HG03103 (cell line): ENCODE measurements at regions not wholly inside any gene's neighbourhood (a gene's known extent, or its start where the extent isn't known, plus 50 kb on each side); places are given as distances from the start of the nearest gene placed in this dataset.

Source experiments
- ATAC-seq: cut with Tn5 transposase; IDR thresholded peaks from one replicate; pipeline ENCODE4 v1.9.1; 2021; ENCODE audit warnings: low read depth; ENCODE audit not compliant: unreplicated experiment

DNA sequence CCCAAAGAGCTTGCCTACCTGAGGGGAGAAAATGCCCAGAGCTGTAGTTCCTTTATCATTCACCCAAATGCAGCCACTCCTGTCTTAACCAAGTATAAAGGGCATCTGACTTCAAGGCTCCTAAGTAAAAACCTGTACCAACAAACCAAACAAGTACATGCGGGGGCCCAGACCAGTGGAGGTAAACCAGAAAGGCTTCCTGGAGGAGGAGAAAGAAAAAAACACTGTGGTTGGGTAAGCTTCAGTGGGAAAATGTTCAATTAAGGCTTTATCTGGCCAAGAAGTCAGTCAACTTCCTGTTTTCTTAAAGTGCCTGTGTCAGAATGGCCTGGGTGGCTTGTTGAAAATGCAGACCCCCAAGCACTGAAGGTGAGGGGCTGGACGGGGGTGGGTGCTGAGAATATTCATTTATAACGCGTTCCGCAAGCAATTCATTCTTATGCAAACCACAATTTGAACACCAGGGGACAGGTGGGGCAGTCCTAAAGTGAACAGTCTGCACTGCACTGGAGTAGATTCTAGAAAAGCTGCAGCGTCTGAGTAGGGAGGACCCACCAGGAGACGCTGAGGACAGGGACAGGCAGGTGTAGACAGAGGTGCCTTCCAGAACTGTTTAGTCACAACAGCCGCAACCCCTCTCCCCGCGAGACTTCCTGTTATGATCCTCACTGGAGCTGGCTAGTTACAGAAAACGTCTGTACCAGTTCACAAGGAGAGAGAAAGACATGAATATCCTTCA, 467.1 kb downstream of the SOX9 start:
- no peak for ATAC-seq

DNA sequence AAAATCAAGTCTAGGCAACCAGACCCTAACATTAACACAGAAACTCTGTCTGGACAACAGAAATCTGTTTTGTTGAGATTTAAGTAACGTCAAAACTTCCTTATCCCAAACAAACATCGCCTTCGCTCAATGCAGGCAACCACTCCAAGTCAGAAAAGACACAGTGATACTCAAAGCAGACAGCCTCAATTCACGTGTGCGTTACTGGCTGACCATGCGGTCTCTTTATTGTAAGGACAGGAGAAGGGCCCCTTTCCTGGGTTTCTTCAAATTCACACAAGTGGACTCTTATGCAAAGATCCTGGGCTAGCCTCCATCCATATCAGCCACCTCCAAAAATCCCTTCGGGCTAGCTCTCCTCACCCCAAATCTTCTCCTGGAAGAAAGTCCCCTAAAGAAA, 467.7 kb downstream of the SOX9 start:
- no peak for ATAC-seq

DNA sequence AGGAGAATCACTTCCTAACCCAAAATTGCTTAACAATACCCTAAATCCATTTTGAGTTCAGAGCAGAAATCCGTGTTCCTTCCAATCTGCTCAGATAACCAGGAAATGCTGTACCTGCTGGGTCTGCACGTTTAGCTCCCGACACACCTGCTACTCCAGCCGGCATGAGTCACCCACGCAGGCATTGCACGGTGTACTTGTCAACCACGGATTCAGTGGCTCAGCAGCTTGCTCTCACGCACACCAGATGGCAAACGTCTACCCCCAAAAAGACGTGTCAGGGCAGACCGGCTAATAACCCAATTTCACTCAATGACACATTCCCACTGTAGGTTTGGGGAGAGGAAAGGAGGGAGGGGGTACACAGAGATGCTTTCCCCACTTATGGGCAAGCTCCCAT, 468.1 kb downstream of the SOX9 start:
- ATAC-seq = no peak

DNA sequence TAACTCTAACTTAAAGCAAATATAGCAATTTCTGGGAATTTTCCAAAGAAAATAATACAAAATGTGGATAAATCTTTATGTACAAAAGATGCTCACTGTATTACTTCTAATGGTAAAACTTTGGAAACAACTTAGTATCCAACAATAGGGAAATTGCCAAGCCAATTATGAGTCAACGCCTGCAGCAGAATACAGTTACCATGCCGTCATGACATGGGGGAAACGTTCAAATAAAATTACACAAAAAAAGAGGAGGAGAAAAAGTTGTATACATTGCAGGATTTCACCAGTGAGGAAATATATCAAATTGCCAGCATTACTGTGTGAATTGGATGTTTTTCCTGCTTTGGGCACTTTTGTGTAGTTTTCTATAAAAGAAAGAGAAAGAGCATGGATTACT, 469.6 kb downstream of the SOX9 start:
- no peak for ATAC-seq

DNA sequence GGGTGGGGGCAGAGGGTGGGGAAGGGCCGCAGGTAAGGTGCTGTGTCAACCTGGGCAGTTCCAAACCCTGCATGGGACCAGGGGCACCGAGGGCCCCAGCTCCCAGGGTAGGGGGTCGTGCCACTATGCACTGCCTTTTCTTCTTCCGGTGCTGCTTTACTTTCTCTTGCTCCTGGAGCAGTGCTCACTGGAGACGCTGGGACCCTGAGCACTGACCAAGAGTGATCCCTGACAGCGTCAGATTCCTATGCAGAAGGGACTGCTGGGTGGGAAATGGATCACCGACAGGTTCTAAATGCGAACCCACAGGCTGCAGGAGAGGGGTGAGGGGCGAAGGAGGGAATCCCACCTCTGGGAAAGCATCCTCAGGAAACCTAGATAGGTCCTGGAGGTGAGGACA, 470.1 kb downstream of the SOX9 start:
- no peak for ATAC-seq

DNA sequence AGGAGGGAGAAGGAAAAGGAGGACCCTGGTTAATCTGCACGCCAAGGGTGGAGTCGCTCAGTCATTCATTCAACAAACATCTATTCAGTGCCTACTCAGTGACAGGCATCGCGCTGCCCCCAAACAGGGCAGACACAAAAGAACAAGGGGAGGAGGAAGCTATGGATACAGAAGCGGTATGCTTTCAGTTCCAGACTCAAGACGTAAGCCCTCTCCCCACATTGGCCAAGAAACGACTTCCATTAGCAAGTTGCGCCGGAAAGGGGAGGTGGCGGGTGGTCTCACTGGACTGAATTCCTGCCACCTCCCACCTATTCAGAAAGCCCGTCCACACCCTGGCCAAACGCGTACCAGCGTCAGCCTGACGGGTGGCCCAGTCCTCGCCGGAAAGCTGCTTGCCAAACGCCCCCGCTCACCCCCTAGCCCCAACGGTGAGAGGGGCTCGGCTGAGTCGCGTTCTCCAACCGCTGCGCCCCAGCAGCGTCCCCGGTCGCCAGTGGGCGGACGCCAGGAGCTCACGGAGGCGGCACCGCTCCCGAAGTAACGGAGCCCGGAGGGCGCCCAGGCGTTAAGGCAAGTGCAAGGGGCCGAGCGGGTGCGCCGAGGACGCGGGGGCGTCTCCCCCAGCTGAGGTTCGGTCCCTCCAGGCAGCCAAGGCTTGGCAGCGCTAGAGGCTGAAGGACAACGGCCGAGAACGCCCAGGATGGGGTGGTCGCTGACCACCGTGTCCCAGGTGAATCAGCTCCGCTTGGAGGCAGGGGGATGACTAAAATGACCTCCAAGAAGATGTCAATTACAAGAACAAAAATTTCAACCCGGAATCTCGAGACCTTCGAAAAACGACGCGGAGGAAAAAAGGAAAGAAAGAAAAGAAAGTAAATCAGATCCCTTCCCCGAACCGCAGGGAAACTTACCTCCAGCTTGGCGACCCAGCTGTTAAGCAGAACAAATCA, 470.7 kb downstream of the SOX9 start:
- ATAC-seq = no peak

DNA sequence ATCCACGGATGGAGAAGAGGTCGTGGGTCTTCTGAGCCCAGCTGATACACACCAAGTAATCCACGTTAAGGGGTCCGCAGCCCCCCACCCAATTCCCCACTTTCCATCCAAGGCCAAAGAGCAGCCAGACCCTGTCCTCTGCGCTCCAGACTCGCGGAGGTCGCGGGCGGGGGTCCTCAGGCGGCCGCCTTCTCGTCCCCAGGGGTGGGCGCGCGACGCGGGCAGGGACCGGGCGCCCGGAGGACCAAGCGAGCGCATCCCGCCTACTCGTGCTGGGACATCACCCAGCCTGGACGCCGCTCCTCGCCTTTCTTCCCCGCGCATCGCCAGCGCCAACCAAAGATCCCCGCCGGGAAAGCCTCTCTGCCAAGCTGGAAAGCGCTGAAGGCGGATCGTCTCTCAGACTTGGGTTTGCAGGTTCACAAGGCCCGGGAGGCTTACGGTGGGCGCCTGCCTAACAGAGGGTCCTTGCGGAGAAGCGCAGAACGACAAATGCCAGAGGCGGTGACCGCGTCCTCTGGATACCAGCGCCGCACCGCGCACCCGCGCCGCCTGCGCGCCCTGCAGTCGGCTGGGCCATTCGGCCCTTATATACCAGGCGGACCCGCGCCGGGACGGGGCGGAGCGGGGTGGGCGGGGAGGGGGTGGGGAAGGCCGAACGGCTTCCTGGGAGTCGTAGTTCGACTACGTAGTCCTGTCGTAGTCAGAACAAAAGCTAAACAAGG, 471.6 kb downstream of the SOX9 start:
- ATAC-seq = no peak

DNA sequence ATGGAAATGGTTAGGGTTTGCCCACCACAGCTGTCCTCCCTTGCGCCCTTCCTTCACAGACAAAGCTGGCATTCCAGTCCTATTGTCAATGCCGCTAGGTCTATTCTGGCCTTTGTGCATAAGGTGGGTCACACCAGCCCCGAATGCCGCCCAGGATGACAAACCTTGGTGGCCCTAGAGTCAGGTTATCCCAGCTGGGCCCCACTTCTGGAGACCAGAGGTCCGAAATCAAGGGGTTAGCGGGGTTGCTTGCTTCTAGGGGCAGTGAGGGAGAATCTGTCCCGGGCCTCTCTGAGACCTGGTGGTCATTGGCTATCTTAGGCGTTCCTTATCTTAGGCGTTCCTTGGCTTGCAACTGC, 472.1 kb downstream of the SOX9 start:
- ATAC-seq = no peak

DNA sequence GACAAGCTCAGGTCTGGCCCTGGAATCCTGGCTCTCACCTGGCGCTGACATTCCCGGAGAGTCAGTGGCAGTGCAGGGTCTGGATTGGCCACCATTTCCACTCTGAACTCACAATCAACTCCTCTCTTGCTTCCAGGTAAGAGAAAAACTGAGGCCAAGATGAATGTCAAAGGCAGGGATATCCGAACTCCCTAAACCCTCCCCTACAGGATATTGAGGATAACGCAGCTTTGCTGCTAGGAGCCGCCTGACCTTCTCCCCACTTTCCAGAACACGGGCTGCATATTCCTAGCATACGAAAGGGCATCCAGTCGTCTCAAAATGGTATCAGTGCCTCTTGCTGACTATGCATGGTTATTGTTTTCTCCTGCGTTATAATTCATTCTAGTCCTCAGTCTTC, 473.4 kb downstream of the SOX9 start:
- ATAC-seq = no peak
